HFF-Myc (cell line): ENCODE measurements at regions not wholly inside any gene's neighbourhood (a gene's known extent, or its start where the extent isn't known, plus 50 kb on each side); places are given as distances from the start of the nearest gene placed in this dataset.
"Not testable (repeated sequence)": the region's sequence is repeated elsewhere in the genome, so short reads cannot be mapped to it uniquely, and the experiment has no call there.

Experiments used
- DNase-seq: peaks from one replicate; pipeline ENCODE4 v3.0.0-alpha.2; 2011; ENCODE audit warnings: low read depth; ENCODE audit errors: extremely low read depth
- H3K4me3 ChIP-seq: replicated peaks from 2 replicates; pipeline ENCODE4 v1.5.1; 2011; ENCODE audit warnings: low read depth, mild to moderate bottlenecking, control low read depth, low read length
- CTCF ChIP-seq: IDR thresholded peaks from 2 replicates; pipeline ENCODE4 v1.5.1; 2012; ENCODE audit warnings: mild to moderate bottlenecking, low read depth, low read length, control low read depth; ENCODE audit errors: missing control alignments

GRCh38 chr3:25184641-25185250 lies 243.3 kb upstream of the RARB start:
- TF ChIP-seq CTCF, result no peak
- no peak overlapping the region for H3K4me3 ChIP-seq
- DNase-seq, result no peak

- H3K4me3 ChIP-seq, result no peak overlapping the region
- TF ChIP-seq CTCF, result no peak
- no peak for DNase-seq
Measured at GRCh38 chr3:25191673-25192072, 236.4 kb upstream of the RARB start.

GRCh38 chr3:25199567-25199966 lies 228.5 kb upstream of the RARB start:
- not testable (repeated sequence) for DNase-seq

GRCh38 chr3:25212736-25213135 lies 215.3 kb upstream of the RARB start:
- DNase-seq, result no peak
- TF ChIP-seq CTCF, result no peak

More at GRCh38 chr3:25199567-25199966, 228.5 kb upstream of the RARB start:
- not testable (repeated sequence) for H3K4me3 ChIP-seq

GRCh38 chr3:25214034-25214433 lies 214.0 kb upstream of the RARB start:
- H3K4me3 ChIP-seq, result no peak overlapping the region
- no peak for DNase-seq
- TF ChIP-seq CTCF, result no peak

More at GRCh38 chr3:25212736-25213135, 215.3 kb upstream of the RARB start:
- no peak overlapping the region for H3K4me3 ChIP-seq

- TF ChIP-seq CTCF, result no peak
- no peak overlapping the region for H3K4me3 ChIP-seq
- no peak for DNase-seq
Measured at GRCh38 chr3:25218362-25218761, 209.7 kb upstream of the RARB start.

- no peak overlapping the region for H3K4me3 ChIP-seq
- TF ChIP-seq CTCF, result no peak
- DNase-seq, result no peak
Measured at GRCh38 chr3:25226747-25227146, 201.3 kb upstream of the RARB start.
